IMR-90 (cell line): ENCODE measurements at regions not wholly inside any gene's neighbourhood (a gene's known extent, or its start where the extent isn't known, plus 50 kb on each side); places are given as distances from the start of the nearest gene placed in this dataset.

ENCODE experiments used
- ATAC-seq: fragments of 200-7000 bp; cut with Tn5 transposase; 2 replicates; pipeline ENCODE4 v1.9.1; 2020; ENCODE audit warnings: low read depth, mild to moderate bottlenecking, moderate library complexity
- BruUV-seq: library from RNA; stranded (reverse); fragments of 400-500 nt; replicated peaks from 2 replicates; lab custom pipeline; 2021; lab: Mats Ljungman, UMichigan
- CTCF ChIA-PET: fragments of 300-600 bp; formaldehyde crosslinking; extraction: SDS; loops from one replicate; lab custom pipeline; 2021; ENCODE audit warnings: antibody characterized with exemption; lab: Yijun Ruan, JAX
- POLR2A ChIA-PET: fragments of 300-600 bp; sonication (Branson Sonifier 250); formaldehyde crosslinking; loops from one replicate; lab custom pipeline; 2022; ENCODE audit warnings: antibody characterized with exemption; ENCODE audit not compliant: unreplicated experiment; lab: Charles Lee
- DNase-seq: peaks from one replicate; pipeline ENCODE4 v3.0.0; 2013
- H2AFZ ChIP-seq: replicated peaks from 2 replicates; pipeline ENCODE3; 2013; ENCODE audit warnings: low read length, mild to moderate bottlenecking; ENCODE audit not compliant: poor library complexity
- H2AK5ac ChIP-seq: 2 replicates; pipeline ENCODE4 v1.6.1; 2013; ENCODE audit warnings: low read depth, low read length, inconsistent platforms
- H2AK9ac ChIP-seq: replicated peaks from 2 replicates; pipeline ENCODE3; 2013; ENCODE audit warnings: mild to moderate bottlenecking, low read depth, low read length, moderate library complexity; ENCODE audit not compliant: poor library complexity
- H2BK120ac ChIP-seq: 2 replicates; pipeline ENCODE4 v1.6.1; 2013; ENCODE audit warnings: low read depth, low read length, inconsistent platforms
- H2BK15ac ChIP-seq: 3 replicates; pipeline ENCODE4 v1.6.1; 2013; ENCODE audit warnings: low read depth, low read length, inconsistent platforms
- H2BK20ac ChIP-seq: 2 replicates; pipeline ENCODE4 v1.6.1; 2013; ENCODE audit warnings: low read depth, mild to moderate bottlenecking, inconsistent platforms, low read length, moderate library complexity
- H2BK5ac ChIP-seq: 2 replicates; pipeline ENCODE4 v1.6.1; 2013; ENCODE audit warnings: mild to moderate bottlenecking, low read depth, low read length, inconsistent platforms; ENCODE audit not compliant: poor library complexity, severe bottlenecking
- H3K14ac ChIP-seq: replicated peaks from 2 replicates; pipeline ENCODE4 v1.6.1; 2013; ENCODE audit warnings: low read depth, low read length, inconsistent platforms
- H3K18ac ChIP-seq: 2 replicates; pipeline ENCODE4 v1.6.1; 2013; ENCODE audit warnings: low read depth, low read length, control low read depth
- H3K23ac ChIP-seq: 2 replicates; pipeline ENCODE4 v1.6.1; 2013; ENCODE audit warnings: low read depth, low read length, inconsistent platforms
- H3K27ac ChIP-seq: 2 replicates; pipeline ENCODE4 v1.5.1; 2013; ENCODE audit warnings: mild to moderate bottlenecking, control low read depth, low read length; ENCODE audit not compliant: insufficient read depth
- H3K27me3 ChIP-seq: 2 replicates; pipeline ENCODE4 v1.6.1; 2013; ENCODE audit warnings: low read length; ENCODE audit not compliant: control insufficient read depth, insufficient read depth
- H3K36me3 ChIP-seq: 2 replicates; pipeline ENCODE4 v1.6.1; 2013; ENCODE audit warnings: low read length, mixed read lengths; ENCODE audit not compliant: control insufficient read depth, insufficient read depth
- H3K4ac ChIP-seq: 2 replicates; pipeline ENCODE4 v1.6.1; 2013; ENCODE audit warnings: low read depth, low read length, inconsistent platforms
- H3K4me1 ChIP-seq: 2 replicates; pipeline ENCODE4 v1.6.1; 2013; ENCODE audit warnings: low read length, mixed read lengths; ENCODE audit not compliant: control insufficient read depth, insufficient read depth
- H3K4me2 ChIP-seq: 2 replicates; pipeline ENCODE4 v1.6.1; 2013; ENCODE audit warnings: low read depth, mild to moderate bottlenecking, control low read depth, low read length, moderate library complexity
- H3K4me3 ChIP-seq: 2 replicates; pipeline ENCODE4 v1.5.1; 2013; ENCODE audit warnings: low read depth, mild to moderate bottlenecking, control low read depth, low read length, moderate library complexity; ENCODE audit not compliant: insufficient read depth
- H3K56ac ChIP-seq: 2 replicates; pipeline ENCODE4 v1.6.1; 2013; ENCODE audit warnings: low read length, inconsistent platforms; ENCODE audit not compliant: insufficient read depth; ENCODE audit errors: extremely low read depth
- H3K79me1 ChIP-seq, 2 experiments: 2 replicates each; pipeline ENCODE4 v1.6.1; 2013; ENCODE audit warnings: low read length in 2 of 2, inconsistent platforms in 1 of 2, low read depth in 1 of 2
- H3K9ac ChIP-seq: 2 replicates; pipeline ENCODE4 v1.6.1; 2013; ENCODE audit warnings: low read depth, low read length, control low read depth
- H3K9me1 ChIP-seq: 2 replicates; pipeline ENCODE4 v1.6.1; 2013; ENCODE audit warnings: low read length, inconsistent platforms; ENCODE audit not compliant: insufficient read depth
- H3K9me3 ChIP-seq: 2 replicates; pipeline ENCODE4 v1.6.1; 2013; ENCODE audit warnings: low read length; ENCODE audit not compliant: control insufficient read depth, insufficient read depth
- H4K20me1 ChIP-seq: 2 replicates; pipeline ENCODE4 v1.6.1; 2013; ENCODE audit warnings: low read length, inconsistent platforms; ENCODE audit not compliant: insufficient read depth
- H4K5ac ChIP-seq: 2 replicates; pipeline ENCODE4 v1.6.1; 2013; ENCODE audit warnings: mild to moderate bottlenecking, low read depth, low read length, control low read depth
- H4K8ac ChIP-seq, 2 experiments: 2 replicates each; pipeline ENCODE4 v1.6.1; 2013; ENCODE audit warnings: low read depth in 2 of 2, low read length in 2 of 2, control low read depth in 1 of 2, inconsistent platforms in 1 of 2
- H4K91ac ChIP-seq: 2 replicates; pipeline ENCODE4 v1.6.1; 2013; ENCODE audit warnings: low read depth, low read length, inconsistent platforms; ENCODE audit not compliant: insufficient read depth
- BHLHE40 ChIP-seq: fragments of 150-350 bp; IDR thresholded peaks from 2 replicates; pipeline ENCODE4 v1.6.1; 2016; ENCODE audit warnings: mild to moderate bottlenecking, low read depth, low read length
- CHD1 ChIP-seq: IDR thresholded peaks from 2 replicates; pipeline ENCODE4 v1.6.1; 2012; ENCODE audit warnings: low read depth, low read length, improper control_type of control experiment
- CTCF ChIP-seq: conservative IDR thresholded peaks from 2 replicates; pipeline ENCODE4 v1.5.1; 2012; ENCODE audit warnings: mild to moderate bottlenecking, low read depth, low read length, improper control_type of control experiment
- ELK1 ChIP-seq: fragments of 150-350 bp; IDR thresholded peaks from 2 replicates; pipeline ENCODE4 v1.6.1; 2016; ENCODE audit warnings: low read depth, mild to moderate bottlenecking, low read length, moderate library complexity, borderline replicate concordance
- MAFK ChIP-seq: IDR thresholded peaks from 2 replicates; pipeline ENCODE4 v1.6.1; 2012; ENCODE audit warnings: low read depth, low read length, improper control_type of control experiment
- MAZ ChIP-seq: IDR thresholded peaks from 2 replicates; pipeline ENCODE4 v1.6.1; 2012; ENCODE audit warnings: low read depth, mild to moderate bottlenecking, low read length, improper control_type of control experiment, moderate library complexity, borderline replicate concordance
- MXI1 ChIP-seq: IDR thresholded peaks from 2 replicates; pipeline ENCODE4 v1.6.1; 2012; ENCODE audit warnings: low read depth, mild to moderate bottlenecking, low read length, moderate library complexity, borderline replicate concordance
- NFE2L2 ChIP-seq: fragments of 150-350 bp; IDR thresholded peaks from 2 replicates; pipeline ENCODE4 v1.6.1; 2016; ENCODE audit warnings: low read depth, mild to moderate bottlenecking, low read length
- RAD21 ChIP-seq: IDR thresholded peaks from 2 replicates; pipeline ENCODE4 v1.6.1; 2012; ENCODE audit warnings: low read length, improper control_type of control experiment
- WGBS, 2 experiments: methylation state at CpG; one replicate each; pipeline versions ENCODE4 v1.1.5 to v1.1.7; 2013; ENCODE audit warnings: missing lambda C conversion rate in 2 of 2; ENCODE audit not compliant: insufficient read length in 1 of 2; ENCODE audit errors: extremely low coverage in 2 of 2; 5-methylcytosine and 5-hydroxymethylcytosine counted together
- dilution Hi-C: fragments of 300-500 bp; cut with HindIII; formaldehyde crosslinking; loops from one replicate; pipeline ENCODE4 v1.14.3; 2018; ENCODE audit warnings: low sequenced_read_pairs; ENCODE audit not compliant: unreplicated experiment
- in situ Hi-C: fragments of 300-500 bp; cut with MboI; formaldehyde crosslinking; loops from 3 replicates; pipeline ENCODE4 v1.14.3; 2019; ENCODE audit warnings: low sequenced_read_pairs, inconsistent platforms, mixed read lengths
- intact Hi-C: fragments of 100-400 bp; cut with micrococcal nuclease; formaldehyde crosslinking; loops from 2 replicates; pipeline ENCODE4 v1.10.0; 2022

- TF ChIP-seq MAZ, result no peak
Measured at GRCh38 chr21:28818663-28819278, 173.9 kb downstream of the LTN1 start (continued).

- H3K36me3 ChIP-seq, result no peaks in the 10 kb centered on the region
- intact Hi-C loops, result loop anchor here (5.0 kb wide), 1 partner anchor 49 kb away; no protein-coding TSS in a partner anchor
Measured at GRCh38 chr21:28817871-28818270, 174.8 kb downstream of the LTN1 start.

More at GRCh38 chr21:28817871-28818270, 174.8 kb downstream of the LTN1 start:
- in situ Hi-C loops (no loop called here), dilution Hi-C loops (no loop called here)
- ChIA-PET POLR2A (no interaction called here), CTCF (interaction anchor here (0.6 kb wide), 1 partner anchor 1973 kb away, joined by 3 read pairs; the partner anchor contains the start of gene ADAMTS1)
- Histone ChIP-seq H3K27ac (no peak overlapping the region), H2AK5ac (no peak overlapping the region), H3K4me2 (no peak overlapping the region), H3K9me3 (no peaks in the 10 kb centered on the region), H4K5ac (no peak overlapping the region), H2AFZ (no peak overlapping the region), H3K4ac (no peak overlapping the region; the same call in 1 of the 2 replicates), H3K14ac (no peak overlapping the region), H3K23ac (no peak overlapping the region), H4K91ac (no peak overlapping the region), H3K9ac (no peak overlapping the region), H3K79me1 (no peaks in the 10 kb centered on the region), H2BK120ac (no peak overlapping the region), H3K27me3 (no peaks in the 10 kb centered on the region), H3K9me1 (no peaks in the 10 kb centered on the region), H4K20me1 (no peaks in the 10 kb centered on the region), H2BK20ac (no peak overlapping the region), H2BK5ac (no peak overlapping the region), H2AK9ac (no peak overlapping the region), H3K4me1 (peaks cover 8% of the 10 kb centered on the region), H4K8ac (no peak overlapping the region), H3K56ac (no peak overlapping the region), H3K18ac (no peak overlapping the region), H2BK15ac (no peak overlapping the region), H3K4me3 (no peak overlapping the region)
- TF ChIP-seq CTCF (no peak), MAFK (no peak), CHD1 (no peak), ELK1 (no peak), BHLHE40 (no peak), MXI1 (no peak), NFE2L2 (no peak), RAD21 (no peak)
- DNase-seq, result no peak
- no peak for ATAC-seq
- no TSS peak for BruUV-seq
- no CpG with 5 or more reads among the region's 2 CpGs for WGBS, 2 experiments
